ENCODE measurements at regions not wholly inside any gene's neighbourhood (a gene's known extent, or its start where the extent isn't known, plus 50 kb on each side); places are given as distances from the start of the nearest gene placed in this dataset.
"Not testable (repeated sequence)": the region's sequence is repeated elsewhere in the genome, so short reads cannot be mapped to it uniquely, and the experiment has no call there.

- no peaks in the 10 kb centered on the region for H3K27me3 Mint-ChIP-seq (ENCODE audit: low read depth)
- peaks cover 3% of the 10 kb centered on the region for H3K9me3 Mint-ChIP-seq
- no peak overlapping the region for H3K4me3 Mint-ChIP-seq
- TF ChIP-seq CTCF (IDR thresholded peaks at IDR 0.05; ENCODE audit: unreplicated experiment) = no peak
- H3K36me3 Mint-ChIP-seq = peaks cover 2% of the 10 kb centered on the region
- peak overlapping the region; percentile 41 for H3K27ac Mint-ChIP-seq
- DNase-seq (ENCODE audit: low spot score in 2 of 2, unreplicated experiment in 2 of 2) = no peak
- peaks cover 30% of the 10 kb centered on the region for H3K4me1 Mint-ChIP-seq
Observed at GRCh38 chr2:176574484-176575236, 305.4 kb downstream of the MTX2 start.

GRCh38 chr2:176575237-176575744 lies 306.0 kb downstream of the MTX2 start:
- peaks cover 2% of the 10 kb centered on the region for H3K27me3 Mint-ChIP-seq (ENCODE audit: low read depth)
- peaks cover 30% of the 10 kb centered on the region for H3K4me1 Mint-ChIP-seq
- no peak overlapping the region for H3K4me3 Mint-ChIP-seq
- no peak for DNase-seq (ENCODE audit: low spot score in 2 of 2, unreplicated experiment in 2 of 2)
- TF ChIP-seq CTCF (IDR thresholded peaks at IDR 0.05; ENCODE audit: unreplicated experiment) = no peak
- H3K36me3 Mint-ChIP-seq = peaks cover 2% of the 10 kb centered on the region
- H3K9me3 Mint-ChIP-seq = peaks cover 3% of the 10 kb centered on the region
- peak overlapping the region; percentile 41 for H3K27ac Mint-ChIP-seq

- TF ChIP-seq CTCF (IDR thresholded peaks at IDR 0.05; ENCODE audit: unreplicated experiment) = no peak
- no peak for DNase-seq (ENCODE audit: low spot score in 2 of 2, unreplicated experiment in 2 of 2)
- H3K36me3 Mint-ChIP-seq = peaks cover 2% of the 10 kb centered on the region
- H3K27ac Mint-ChIP-seq = no peak overlapping the region
- H3K9me3 Mint-ChIP-seq = peaks cover 3% of the 10 kb centered on the region
- H3K4me1 Mint-ChIP-seq = peaks cover 35% of the 10 kb centered on the region
- H3K4me3 Mint-ChIP-seq = no peak overlapping the region
- H3K27me3 Mint-ChIP-seq (ENCODE audit: low read depth) = peaks cover 2% of the 10 kb centered on the region
Observed at GRCh38 chr2:176577054-176577453, 307.8 kb downstream of the MTX2 start.

GRCh38 chr2:176578292-176578691 lies 309.1 kb downstream of the MTX2 start:
- H3K36me3 Mint-ChIP-seq; H3K27ac Mint-ChIP-seq; H3K4me3 Mint-ChIP-seq; DNase-seq (ENCODE audit: low spot score in 2 of 2, unreplicated experiment in 2 of 2); H3K9me3 Mint-ChIP-seq; H3K27me3 Mint-ChIP-seq (ENCODE audit: low read depth): not testable (repeated sequence)
- peaks cover 38% of the 10 kb centered on the region for H3K4me1 Mint-ChIP-seq

- Mint-ChIP-seq H3K4me1 (peaks cover 35% of the 10 kb centered on the region), H3K36me3 (peaks cover 2% of the 10 kb centered on the region)
Observed at GRCh38 chr2:176579608-176580007, 310.4 kb downstream of the MTX2 start.

More at GRCh38 chr2:176579608-176580007, 310.4 kb downstream of the MTX2 start:
- no peak for DNase-seq (ENCODE audit: low spot score in 2 of 2, unreplicated experiment in 2 of 2)
- no peak overlapping the region for H3K4me3 Mint-ChIP-seq
- H3K27ac Mint-ChIP-seq = no peak overlapping the region
- peaks cover 3% of the 10 kb centered on the region for H3K9me3 Mint-ChIP-seq
- H3K27me3 Mint-ChIP-seq (ENCODE audit: low read depth) = peaks cover 4% of the 10 kb centered on the region
- no peak for TF ChIP-seq CTCF (IDR thresholded peaks at IDR 0.05; ENCODE audit: unreplicated experiment)
